Panc1 (cell line): ENCODE measurements at regions not wholly inside any gene's neighbourhood (a gene's known extent, or its start where the extent isn't known, plus 50 kb on each side); places are given as distances from the start of the nearest gene placed in this dataset.

Experiments used
- POLR2AphosphoS5 ChIP-seq: IDR thresholded peaks from 2 replicates; pipeline ENCODE4 v1.6.1; 2012; ENCODE audit warnings: mild to moderate bottlenecking, low read depth, low read length, moderate library complexity
- SIN3A ChIP-seq: IDR thresholded peaks from 2 replicates; pipeline ENCODE4 v1.6.1; 2012; ENCODE audit warnings: low read depth, mild to moderate bottlenecking, low read length, moderate library complexity, borderline replicate concordance; ENCODE audit not compliant: insufficient read depth
- TCF7L2 ChIP-seq: IDR thresholded peaks from 2 replicates; pipeline ENCODE4 v1.6.1; 2011; ENCODE audit warnings: mild to moderate bottlenecking, low read depth, low read length, inconsistent platforms
- TF ChIP-seq, protein P1 (sequence below): fragments of 450-650 bp; IDR thresholded peaks from 2 replicates; pipeline ENCODE4 v1.5.1; 2017; ENCODE audit warnings: mild to moderate bottlenecking
- TF ChIP-seq, protein P2 (sequence below), 2 experiments: IDR thresholded peaks; 2 replicates each; pipeline ENCODE4 v1.6.1; 2011 to 2012; ENCODE audit warnings: low read depth in 2 of 2, control low read depth in 1 of 2, low read length in 1 of 2, mild to moderate bottlenecking in 1 of 2, moderate library complexity in 1 of 2; ENCODE audit not compliant: insufficient read depth in 1 of 2

DNA sequence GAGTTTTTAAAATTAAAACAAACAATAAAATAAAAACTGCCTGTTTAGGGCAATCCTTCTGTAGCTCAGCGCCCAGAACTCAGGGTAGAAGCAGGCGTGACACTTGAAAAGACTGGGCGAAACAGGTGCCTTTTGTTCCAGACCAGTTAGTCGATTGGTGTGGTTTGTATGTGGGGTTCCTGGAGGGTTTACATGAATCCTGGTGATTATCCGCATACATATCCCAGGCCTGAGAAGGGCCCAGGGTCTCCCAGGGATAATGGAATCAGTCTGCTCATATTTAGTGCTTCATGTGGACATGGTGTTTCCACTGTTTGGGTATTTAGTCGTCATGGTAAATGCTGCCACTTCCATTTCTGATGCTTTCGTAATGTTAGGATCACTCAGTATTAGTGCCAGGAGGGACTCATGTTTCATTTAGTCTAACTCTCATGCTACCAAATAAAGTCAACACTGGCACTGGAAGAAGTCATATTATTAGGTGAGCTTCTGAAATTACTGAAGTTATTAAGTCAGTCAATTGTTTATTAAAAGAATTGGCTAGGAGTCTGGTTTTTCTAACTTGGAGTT is 116.5 kb downstream of the SAMD5 start:
- TF ChIP-seq, protein P1, sequence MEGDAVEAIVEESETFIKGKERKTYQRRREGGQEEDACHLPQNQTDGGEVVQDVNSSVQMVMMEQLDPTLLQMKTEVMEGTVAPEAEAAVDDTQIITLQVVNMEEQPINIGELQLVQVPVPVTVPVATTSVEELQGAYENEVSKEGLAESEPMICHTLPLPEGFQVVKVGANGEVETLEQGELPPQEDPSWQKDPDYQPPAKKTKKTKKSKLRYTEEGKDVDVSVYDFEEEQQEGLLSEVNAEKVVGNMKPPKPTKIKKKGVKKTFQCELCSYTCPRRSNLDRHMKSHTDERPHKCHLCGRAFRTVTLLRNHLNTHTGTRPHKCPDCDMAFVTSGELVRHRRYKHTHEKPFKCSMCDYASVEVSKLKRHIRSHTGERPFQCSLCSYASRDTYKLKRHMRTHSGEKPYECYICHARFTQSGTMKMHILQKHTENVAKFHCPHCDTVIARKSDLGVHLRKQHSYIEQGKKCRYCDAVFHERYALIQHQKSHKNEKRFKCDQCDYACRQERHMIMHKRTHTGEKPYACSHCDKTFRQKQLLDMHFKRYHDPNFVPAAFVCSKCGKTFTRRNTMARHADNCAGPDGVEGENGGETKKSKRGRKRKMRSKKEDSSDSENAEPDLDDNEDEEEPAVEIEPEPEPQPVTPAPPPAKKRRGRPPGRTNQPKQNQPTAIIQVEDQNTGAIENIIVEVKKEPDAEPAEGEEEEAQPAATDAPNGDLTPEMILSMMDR = no peak
- no peak for TF ChIP-seq SIN3A
- TF ChIP-seq POLR2AphosphoS5 = no peak
- TF ChIP-seq, protein P2, sequence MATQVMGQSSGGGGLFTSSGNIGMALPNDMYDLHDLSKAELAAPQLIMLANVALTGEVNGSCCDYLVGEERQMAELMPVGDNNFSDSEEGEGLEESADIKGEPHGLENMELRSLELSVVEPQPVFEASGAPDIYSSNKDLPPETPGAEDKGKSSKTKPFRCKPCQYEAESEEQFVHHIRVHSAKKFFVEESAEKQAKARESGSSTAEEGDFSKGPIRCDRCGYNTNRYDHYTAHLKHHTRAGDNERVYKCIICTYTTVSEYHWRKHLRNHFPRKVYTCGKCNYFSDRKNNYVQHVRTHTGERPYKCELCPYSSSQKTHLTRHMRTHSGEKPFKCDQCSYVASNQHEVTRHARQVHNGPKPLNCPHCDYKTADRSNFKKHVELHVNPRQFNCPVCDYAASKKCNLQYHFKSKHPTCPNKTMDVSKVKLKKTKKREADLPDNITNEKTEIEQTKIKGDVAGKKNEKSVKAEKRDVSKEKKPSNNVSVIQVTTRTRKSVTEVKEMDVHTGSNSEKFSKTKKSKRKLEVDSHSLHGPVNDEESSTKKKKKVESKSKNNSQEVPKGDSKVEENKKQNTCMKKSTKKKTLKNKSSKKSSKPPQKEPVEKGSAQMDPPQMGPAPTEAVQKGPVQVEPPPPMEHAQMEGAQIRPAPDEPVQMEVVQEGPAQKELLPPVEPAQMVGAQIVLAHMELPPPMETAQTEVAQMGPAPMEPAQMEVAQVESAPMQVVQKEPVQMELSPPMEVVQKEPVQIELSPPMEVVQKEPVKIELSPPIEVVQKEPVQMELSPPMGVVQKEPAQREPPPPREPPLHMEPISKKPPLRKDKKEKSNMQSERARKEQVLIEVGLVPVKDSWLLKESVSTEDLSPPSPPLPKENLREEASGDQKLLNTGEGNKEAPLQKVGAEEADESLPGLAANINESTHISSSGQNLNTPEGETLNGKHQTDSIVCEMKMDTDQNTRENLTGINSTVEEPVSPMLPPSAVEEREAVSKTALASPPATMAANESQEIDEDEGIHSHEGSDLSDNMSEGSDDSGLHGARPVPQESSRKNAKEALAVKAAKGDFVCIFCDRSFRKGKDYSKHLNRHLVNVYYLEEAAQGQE (IDR thresholded peaks at IDR 0.05; ENCODE audit: insufficient read depth in 1 of 2, low read depth in 2 of 2, low read length in 1 of 2) = no peak
- no peak for TF ChIP-seq TCF7L2
